ENCODE measurements at regions not wholly inside any gene's neighbourhood (a gene's known extent, or its start where the extent isn't known, plus 50 kb on each side); places are given as distances from the start of the nearest gene placed in this dataset.

- no peak for DNase-seq
Observed at GRCh38 chr9:108322326-108323098, 533.3 kb downstream of the ACTL7B start.

DNA sequence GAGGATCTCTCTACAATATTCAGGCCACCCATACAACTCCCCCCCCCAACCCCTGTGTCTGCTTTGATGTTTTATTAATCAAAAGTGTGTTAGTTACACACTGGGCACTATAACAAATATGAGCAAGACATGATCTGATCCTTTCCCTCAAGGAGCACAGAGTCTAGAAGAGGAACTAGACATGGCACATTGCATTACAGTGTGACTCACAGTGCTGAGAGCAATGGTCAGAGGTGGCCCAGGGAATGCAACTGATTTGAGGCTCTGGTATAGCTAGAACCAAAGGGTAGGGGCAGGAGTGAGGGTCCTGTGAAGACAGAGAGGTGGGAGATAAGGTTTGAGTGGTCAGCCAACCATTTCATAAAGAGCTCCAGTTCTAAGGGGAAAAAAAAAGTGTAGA is 539.2 kb downstream of the ACTL7B start:
- no peak for DNase-seq

GRCh38 chr9:108316066-108316465 is 539.7 kb downstream of the ACTL7B start:
- DNase-seq, result no peak

DNA sequence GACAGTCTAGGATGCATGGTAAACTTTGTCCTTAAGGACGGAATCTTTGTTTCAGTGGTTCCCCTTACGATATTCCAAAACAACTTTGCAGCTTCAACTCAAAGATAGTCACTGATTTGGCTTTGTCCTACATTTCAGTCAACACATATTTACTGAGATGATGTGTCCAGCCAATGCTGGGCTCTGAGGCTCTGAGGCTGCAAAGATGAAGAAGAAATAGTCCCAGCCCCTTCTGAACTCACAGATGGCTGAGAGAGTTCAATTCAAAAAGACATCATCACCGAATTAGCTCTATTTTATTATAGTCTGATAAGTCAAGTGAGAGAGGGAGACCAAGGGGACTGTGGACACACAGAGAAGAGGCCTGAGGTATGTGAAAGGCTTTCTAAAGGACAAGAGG is 544.0 kb downstream of the ACTL7B start:
- DNase-seq, result no peak

DNA sequence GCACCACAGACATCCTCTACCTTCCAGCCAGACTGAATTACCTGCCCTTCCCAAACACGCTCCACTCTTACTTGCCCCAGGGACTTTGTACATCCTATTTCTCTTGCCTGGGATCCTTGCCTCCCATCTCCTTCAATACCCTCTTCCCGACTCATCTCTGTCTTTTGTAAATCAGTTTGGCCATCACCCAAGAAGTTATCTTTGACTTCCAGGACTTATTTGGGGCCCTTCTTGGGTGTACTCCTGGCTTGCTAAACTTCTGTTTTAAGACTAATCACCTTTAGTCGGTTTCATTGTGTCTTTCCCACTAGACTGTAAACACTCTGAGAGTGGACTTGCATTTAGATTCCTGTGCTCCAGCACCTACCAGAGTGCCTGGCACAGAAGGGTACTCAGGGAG is 545.6 kb downstream of the ACTL7B start:
- DNase-seq, result no peak

DNA sequence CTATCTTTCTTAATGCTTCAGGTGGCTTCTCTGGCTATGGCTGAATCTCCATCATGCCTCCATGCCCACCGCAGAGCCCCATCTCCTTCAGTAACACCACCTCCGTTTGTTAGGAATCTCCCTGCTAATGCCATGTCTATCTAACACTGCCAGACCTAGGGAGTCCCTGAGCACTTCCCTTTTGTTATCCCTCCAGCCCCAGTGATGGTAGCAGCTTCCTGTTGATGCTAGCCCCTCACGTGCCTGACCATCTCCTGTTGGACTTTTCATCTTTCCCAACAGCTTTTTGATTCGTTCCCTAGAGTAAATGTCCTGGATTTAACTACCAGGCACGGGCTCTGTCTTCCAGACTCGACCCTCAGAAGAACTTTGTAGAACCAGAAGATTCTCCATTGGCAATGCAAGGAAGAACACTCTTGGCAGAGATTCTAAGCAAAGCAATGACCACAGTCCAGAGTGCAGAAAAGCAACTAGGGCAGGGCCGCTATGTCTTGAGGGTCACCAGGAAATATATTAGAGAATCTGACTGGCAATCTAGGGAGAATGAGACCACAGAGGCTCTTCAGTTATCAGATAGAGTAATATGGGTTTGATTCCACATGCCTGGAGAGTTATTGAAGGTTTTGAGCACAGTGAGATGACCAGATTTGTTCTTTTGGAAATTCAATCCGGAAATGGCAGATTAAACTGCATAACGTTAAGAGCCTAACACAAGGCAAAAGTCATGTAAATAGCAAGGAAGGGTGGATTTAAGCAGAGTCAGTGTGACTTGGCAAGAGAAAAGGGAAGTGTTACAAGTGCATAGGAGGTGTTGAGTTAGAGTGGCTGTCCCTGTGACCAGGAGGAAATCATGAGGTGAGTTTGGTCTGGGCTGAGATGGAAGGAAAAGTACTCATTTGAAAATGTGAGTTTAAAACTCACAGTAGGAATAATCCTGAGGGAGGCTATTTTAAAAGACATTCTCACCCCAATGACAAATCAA is 555.2 kb downstream of the ACTL7B start:
- no peak for DNase-seq

GRCh38 chr9:108297073-108297472 is 558.7 kb downstream of the ACTL7B start:
- peak; percentile 82 for DNase-seq

GRCh38 chr9:108296056-108296455 is 559.7 kb downstream of the ACTL7B start:
- peak; percentile 82 for DNase-seq

GRCh38 chr9:108291586-108291932 is 564.2 kb downstream of the ACTL7B start:
- no peak for DNase-seq

DNA sequence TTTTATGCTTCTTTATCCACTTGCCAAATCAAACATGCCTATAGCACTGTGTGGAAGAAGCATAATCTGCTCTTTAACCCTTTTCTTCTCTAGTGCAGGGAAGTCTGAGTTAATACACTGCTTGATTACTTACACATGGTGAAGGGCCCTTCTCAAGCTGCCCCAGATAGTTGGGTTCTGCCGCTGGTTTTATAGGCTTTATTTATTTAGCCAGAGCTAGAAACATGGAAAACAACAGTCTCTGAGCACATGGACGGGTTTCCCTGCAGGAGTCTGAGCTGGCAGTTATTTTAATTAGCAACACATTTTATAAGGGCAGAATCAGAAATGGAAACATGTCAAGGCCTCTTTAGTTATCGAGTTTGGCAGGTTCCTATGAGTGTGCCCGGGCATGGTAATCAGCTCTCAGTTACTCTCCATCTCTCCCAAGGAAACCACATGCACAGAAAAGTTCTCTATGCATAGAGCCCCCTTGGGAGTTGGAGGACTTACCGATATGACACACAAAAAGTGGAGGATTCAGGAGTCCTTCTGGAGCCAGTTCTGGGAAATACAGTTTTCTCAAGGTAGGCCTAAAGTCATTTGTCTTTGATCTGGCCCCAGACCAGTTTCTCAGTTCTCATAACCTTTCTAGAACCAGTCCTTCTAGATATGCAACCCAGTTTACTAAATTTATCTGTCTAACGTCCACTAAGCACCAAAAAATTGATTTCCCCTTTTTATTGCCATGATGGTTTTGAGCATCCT is 564.8 kb downstream of the ACTL7B start:
- DNase-seq, result peak; percentile 63

DNA sequence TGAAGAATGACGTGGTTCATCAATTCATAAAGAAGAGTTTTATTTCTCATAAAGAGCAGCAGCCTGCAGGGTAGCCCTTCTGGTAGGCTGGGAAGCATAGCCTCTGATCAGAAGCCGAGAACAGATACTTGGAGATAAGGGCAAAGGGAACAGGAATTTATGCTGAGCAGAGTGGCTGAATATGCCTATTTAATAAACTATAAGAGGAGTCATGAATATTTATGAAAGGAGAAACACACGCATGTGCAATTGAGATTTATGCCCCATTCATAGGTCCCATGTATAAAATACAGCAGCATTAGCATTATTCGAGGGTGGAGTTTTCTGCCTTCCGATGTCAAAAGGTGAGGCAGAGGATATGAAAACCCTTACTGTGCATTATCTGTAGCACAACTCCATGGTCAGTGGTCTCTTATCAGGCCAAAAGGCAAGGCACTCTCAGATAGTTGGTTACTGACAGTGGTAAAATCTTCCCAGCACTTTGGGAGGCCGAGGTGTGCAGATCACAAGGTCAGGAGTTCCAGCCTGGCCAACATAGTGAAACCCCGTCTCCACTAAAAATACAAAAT is 569.1 kb downstream of the ACTL7B start:
- no peak for DNase-seq

- no peak for DNase-seq
Observed at GRCh38 chr9:108283696-108284095, 572.1 kb downstream of the ACTL7B start.

DNA sequence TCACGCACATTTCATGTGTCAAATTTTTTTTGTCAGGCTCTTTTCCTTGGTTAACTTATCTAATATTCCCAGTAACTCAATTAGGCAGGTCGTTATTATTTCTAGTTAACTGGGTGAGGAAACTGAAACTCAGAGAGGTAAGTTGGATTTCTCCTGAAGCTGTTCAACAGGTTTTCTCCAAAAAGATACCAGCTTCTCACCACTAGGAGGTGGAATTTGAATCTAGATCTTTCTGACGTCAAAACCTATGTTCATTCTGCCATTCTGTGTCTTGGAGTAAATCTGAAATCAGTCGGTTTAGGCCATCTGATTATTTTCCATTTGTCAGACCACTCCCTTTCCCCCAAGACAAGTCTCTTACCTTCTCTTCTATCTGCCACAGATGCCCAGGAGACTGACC is 572.9 kb downstream of the ACTL7B start:
- DNase-seq, result no peak

GRCh38 chr9:108281696-108282095 is 574.1 kb downstream of the ACTL7B start:
- DNase-seq, result no peak

DNA sequence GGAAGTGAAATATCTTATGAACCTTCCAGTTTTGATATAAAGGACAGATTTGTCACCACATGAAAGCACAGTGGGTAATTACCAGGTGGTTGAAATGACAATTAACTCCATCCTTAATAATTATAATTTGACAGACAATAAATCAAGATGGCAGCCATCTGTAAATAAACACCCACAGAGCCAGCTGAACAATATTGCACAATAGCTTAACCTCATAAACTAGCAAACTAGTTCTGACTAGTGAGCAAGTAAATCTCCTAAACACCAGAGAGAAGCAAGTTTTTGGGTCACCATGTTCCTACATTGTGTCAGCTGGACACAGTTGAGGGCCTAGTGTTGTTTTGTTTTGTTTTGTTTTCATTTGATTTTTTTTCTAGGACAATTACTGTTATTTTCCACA is 577.4 kb downstream of the ACTL7B start:
- no peak for DNase-seq

DNA sequence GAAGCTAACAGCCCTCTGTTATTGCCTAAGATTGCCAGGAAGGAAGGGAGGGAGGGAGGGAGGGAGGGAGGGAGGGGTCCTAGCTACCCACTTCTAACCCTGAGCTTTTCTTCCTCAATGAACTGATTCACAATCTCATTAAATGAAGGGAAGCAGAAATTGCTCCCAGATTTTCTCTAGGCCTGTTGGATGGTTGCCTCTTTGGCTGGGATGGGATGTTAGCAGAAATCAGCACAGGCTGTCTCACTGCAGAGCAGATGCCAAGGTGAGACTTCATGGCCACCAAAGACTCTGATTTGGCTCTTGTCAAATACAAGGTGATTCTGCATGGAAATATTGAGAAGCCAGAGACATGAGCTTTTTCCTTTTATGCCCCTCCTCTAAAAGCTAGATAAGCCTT is 578.6 kb downstream of the ACTL7B start:
- DNase-seq, result no peak

GRCh38 chr9:108275906-108276305 is 579.9 kb downstream of the ACTL7B start:
- peak; percentile 19 for DNase-seq

DNA sequence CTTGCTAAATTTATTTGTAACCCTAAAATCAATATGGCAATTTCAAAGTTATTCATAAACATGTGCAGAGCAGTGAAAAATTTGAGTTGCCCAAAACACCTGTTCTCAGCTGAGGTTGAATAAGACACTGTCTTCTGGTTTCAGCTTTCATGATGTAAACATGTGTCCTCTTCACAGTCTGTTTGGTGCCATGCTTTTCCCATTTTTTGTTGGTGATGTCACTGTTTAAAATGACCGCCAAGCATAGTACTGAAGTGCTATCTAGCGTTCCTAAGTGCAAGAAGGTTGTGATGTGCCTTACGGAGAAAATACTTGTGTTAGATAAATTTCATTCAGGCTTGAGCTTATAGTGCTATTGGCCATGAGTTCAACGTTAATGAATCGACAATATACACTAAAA is 580.8 kb downstream of the ACTL7B start:
- no peak for DNase-seq

DNA sequence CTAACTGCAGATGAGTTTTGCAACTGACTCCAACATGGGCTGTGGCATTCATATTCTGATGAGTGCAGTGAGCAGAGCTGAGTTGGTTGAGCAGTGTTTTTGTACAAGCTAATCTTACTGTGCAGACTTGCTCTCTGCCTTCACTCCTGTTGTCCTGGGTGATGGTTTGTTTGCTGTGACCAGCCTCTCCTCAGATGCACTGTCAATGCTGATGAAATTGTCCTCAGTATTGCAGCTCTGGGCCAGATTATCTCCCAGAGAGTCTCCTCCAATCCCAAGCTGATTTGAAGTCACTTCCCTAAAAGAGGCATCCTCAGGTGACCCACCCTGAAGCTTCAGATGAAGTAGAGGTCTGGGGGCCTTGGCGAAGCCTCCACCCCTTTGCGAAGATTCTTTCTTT is 581.8 kb downstream of the ACTL7B start:
- DNase-seq, result peak; percentile 11

DNA sequence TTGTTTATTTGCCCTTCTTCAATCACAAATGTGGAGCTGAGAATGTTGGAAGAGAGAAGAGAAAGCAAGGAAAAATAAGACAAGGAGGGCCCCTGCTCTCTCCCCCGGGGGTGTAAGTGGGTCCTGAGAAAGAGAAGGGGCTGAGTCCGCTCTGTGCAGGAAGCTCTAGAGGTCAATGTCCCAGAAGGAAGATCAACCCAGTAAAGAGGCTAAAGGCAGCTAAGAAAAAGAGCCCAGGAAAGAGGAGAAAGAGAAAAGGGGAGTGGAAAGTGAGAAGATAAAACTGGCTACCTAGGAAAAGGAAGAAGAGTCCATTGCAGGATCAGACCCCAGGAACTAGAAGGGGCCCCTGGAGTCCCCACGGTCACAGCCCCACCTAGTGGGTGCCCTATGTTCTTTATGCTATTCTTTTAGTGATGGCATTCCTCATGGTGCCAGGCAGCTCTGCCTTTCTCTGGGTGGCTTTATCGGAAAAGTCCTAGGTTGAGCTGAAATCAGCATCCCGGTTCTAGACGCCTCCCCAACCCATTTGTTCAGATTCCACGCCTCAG is 583.4 kb downstream of the ACTL7B start:
- DNase-seq, result peak; percentile 51

- DNase-seq, result peak; percentile 74
Observed at GRCh38 chr9:108271646-108272348, 584.0 kb downstream of the ACTL7B start.

DNA sequence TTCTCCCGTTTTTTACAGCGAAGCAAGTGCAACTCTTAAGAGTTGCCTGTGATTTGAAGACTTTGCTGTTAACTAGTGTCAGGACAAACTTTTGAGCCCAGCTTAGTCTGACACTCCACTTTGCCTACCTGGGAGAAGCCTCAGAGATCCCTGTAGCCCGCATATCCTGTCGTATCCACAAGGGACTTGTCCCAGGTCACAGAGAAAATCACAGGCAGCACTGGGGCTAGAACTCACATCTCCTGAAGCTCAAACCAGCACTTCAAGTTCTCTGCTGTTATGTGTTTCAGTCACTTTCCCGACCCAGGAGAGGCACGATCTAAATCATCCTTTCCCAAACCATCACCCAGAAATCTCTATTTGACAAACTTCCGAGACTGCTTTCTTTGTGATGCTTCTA is 584.5 kb downstream of the ACTL7B start:
- DNase-seq, result no peak

All from fibroblast of skin of right biceps (primary cell).